GM04504 (cell line): ENCODE measurements at regions not wholly inside any gene's neighbourhood (a gene's known extent, or its start where the extent isn't known, plus 50 kb on each side); places are given as distances from the start of the nearest gene placed in this dataset.
"Not testable (repeated sequence)": the region's sequence is repeated elsewhere in the genome, so short reads cannot be mapped to it uniquely, and the experiment has no call there.

Experiments used
- DNase-seq: peaks from one replicate; pipeline ENCODE4 v3.0.0-alpha.2; 2012; ENCODE audit warnings: low read depth

- DNase-seq: no peak
Measured at GRCh38 chr7:111676167-111676566, 113.9 kb upstream of the IMMP2L start.

- DNase-seq: no peak
Measured at GRCh38 chr7:111672901-111673300, 110.6 kb upstream of the IMMP2L start.

- DNase-seq: no peak
Measured at GRCh38 chr7:111671927-111672326, 109.6 kb upstream of the IMMP2L start.

- DNase-seq: no peak
Measured at GRCh38 chr7:111668711-111669110, 106.4 kb upstream of the IMMP2L start.

GRCh38 chr7:111667488-111667887, 105.2 kb upstream of the IMMP2L start:
- DNase-seq: no peak

- DNase-seq: no peak
Measured at GRCh38 chr7:111666260-111666659, 104.0 kb upstream of the IMMP2L start.

- no peak for DNase-seq
Measured at GRCh38 chr7:111663771-111664170, 101.5 kb upstream of the IMMP2L start.

GRCh38 chr7:111662386-111662785, 100.1 kb upstream of the IMMP2L start:
- no peak for DNase-seq

- DNase-seq: no peak
Measured at GRCh38 chr7:111660478-111660877, 98.2 kb upstream of the IMMP2L start.

GRCh38 chr7:111658546-111658945, 96.3 kb upstream of the IMMP2L start:
- DNase-seq: no peak

- DNase-seq: no peak
Measured at GRCh38 chr7:111657018-111657417, 94.7 kb upstream of the IMMP2L start.

GRCh38 chr7:111654343-111654742, 92.1 kb upstream of the IMMP2L start:
- DNase-seq: no peak

GRCh38 chr7:111653846-111654245, 91.6 kb upstream of the IMMP2L start:
- DNase-seq: no peak

- DNase-seq: peak; percentile 63
Measured at GRCh38 chr7:111650456-111650999, 88.2 kb upstream of the IMMP2L start.

- peak; percentile 36 for DNase-seq
Measured at GRCh38 chr7:111647881-111648280, 85.6 kb upstream of the IMMP2L start.

GRCh38 chr7:111644595-111644994, 82.3 kb upstream of the IMMP2L start:
- not testable (repeated sequence) for DNase-seq

- DNase-seq: no peak
Measured at GRCh38 chr7:111642373-111642772, 80.1 kb upstream of the IMMP2L start.

- DNase-seq: no peak
Measured at GRCh38 chr7:111640416-111640815, 78.1 kb upstream of the IMMP2L start.

GRCh38 chr7:111639934-111640333, 77.6 kb upstream of the IMMP2L start:
- DNase-seq: peak; percentile 16

GRCh38 chr7:111638078-111638477, 75.8 kb upstream of the IMMP2L start:
- no peak for DNase-seq

GRCh38 chr7:111633878-111634277, 71.6 kb upstream of the IMMP2L start:
- DNase-seq: no peak

GRCh38 chr7:111630862-111631261, 68.6 kb upstream of the IMMP2L start:
- DNase-seq: no peak

- DNase-seq: no peak
Measured at GRCh38 chr7:111622084-111622483, 59.8 kb upstream of the IMMP2L start.
